Hippocampal formation (tissue), 2 donors: ENCODE measurements at regions not wholly inside any gene's neighbourhood (a gene's known extent, or its start where the extent isn't known, plus 50 kb on each side); places are given as distances from the start of the nearest gene placed in this dataset.
"Not testable (repeated sequence)": the region's sequence is repeated elsewhere in the genome, so short reads cannot be mapped to it uniquely, and the experiment has no call there.

Source experiments
- DNase-seq, 2 donors: peaks; one replicate each; lab custom pipeline; 2025; lab: John Stamatoyannopoulos, UW

GRCh38 chr6:47407300-47408281, 70.0 kb upstream of the CD2AP start:
- no peak for DNase-seq

DNA sequence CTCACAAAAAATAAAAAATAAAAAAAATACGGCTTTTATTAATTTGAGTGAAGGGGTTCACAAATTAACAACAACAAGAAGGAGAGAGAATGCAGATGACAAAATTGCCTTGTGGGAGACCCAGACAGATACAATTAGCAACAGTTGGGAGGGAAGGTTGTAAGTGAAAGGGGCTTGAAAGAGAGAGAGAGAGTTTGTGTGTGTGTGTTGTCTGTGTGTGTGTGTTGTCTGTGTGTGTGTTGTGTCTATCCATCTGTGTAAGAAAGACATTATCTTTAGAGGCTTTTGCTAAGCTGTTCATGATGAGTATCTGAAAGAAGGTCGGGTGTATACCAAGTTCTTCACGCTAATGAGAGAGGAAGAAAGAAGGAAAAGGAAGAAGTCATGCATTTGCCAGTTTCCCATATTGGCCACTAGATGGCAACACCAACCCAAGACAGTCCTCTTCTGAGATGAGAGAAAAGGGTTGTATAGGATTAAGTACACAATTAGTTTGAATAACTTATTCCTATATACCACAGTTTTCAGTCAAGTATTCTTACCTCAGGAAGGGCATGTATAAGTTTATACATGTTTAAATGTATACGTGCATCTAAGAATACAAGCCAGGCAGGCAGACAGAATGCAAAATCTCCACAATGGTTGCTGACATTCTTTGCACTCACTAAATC, 63.7 kb upstream of the CD2AP start:
- DNase-seq, result peak; percentile 27 to 82

- no peak for DNase-seq
Measured at GRCh38 chr6:47414423-47415167, 63.0 kb upstream of the CD2AP start.

DNA sequence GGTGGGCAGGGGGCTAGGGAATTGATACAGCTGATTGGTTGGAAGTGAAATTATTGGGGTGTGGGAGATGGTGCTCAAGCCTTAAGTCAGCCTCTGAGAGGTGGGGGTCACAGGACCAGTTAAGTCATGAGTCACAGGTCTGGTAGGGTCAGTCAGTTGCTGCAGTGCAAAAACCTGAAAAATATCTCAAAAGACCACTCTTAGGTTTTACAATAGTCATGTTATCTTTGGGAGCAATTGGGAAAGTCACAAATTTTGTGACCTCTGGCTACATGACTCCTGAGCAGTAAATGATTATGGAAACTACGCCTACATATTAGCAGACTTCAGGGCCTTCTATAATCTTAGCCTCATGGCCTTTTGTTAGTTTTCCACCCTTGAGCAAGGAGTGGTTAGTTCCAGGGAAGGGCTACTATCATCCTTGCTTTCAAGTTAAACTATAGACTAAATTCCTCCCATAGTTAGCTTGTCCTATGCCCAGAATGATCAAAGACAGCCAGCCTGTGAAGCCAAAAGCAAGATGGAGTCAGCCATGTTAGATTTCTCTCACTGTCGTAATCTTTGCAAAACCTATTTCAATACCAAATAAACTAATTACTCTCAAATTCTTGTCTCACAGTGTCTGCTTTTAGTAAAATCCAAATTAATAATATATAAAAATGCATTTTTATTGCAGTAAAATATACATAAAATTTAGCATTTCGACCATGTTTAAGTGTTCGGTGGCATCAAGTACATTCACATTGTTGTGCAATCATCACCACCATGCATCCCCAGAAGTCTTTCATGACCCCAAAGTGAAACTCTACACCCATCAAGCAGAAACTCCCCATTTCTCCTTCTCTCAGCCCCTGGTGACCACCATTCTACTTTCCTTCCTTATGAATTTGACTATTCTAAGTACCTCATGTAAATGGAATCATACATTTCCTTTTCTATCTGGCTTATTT, 60.9 kb upstream of the CD2AP start:
- DNase-seq, result no peak

DNA sequence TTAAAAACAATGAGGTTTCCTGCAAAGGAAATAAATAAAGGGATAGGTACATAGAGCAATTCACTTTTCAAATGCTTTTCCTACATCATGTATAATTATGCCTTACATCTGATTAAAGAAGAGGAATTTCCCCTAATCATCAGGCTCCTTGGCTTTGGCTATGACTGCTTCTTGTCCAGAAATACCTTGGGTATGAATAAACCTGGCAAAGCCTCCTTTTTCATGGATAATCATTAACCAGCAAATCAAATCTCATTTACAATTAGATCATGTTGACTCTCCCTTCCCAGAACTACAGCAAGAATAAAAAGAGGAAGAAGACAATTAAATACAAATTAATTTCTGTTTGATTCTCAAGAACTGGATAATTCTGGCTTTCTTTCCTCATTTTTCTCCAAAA, 58.0 kb upstream of the CD2AP start:
- DNase-seq, result no peak

GRCh38 chr6:47420394-47421371, 56.9 kb upstream of the CD2AP start:
- no peak for DNase-seq

DNA sequence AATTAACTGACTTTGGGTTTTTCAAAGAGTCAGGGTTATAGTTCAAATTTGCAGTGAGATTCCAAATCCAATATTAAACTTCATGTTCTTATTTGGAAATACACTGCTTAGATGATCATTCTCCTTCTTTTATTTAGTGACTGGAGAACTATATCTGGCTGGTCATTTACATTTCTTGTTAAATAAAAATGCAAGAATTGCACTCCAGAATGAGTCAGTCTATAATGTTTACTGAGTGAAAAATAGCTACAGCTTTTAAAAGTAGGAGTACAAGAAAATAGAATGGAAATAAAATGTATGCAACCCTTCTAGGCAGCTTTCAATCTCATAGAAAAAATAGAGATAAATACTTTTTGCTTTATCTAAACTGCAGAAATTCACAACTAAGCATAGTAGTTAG, 54.5 kb upstream of the CD2AP start:
- no peak for DNase-seq

DNA sequence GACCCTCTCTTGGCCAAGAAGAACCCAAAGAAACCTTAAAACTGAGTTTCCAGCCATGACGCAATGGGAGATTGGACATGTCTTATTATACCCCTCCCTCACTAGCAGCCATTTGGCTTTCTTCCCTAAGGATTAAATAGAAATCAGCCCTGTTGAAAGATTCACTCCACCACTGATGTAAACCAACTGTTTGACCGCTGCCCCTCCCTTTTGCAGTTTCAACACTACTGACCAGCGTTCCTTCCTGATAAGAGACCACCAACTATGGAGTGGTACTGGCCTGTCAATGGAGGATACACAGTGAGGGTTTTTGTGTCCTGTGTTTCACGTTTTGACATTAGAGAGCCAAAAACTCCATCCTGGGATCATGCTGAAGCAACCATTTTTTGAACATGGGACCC, 53.2 kb upstream of the CD2AP start:
- no peak for DNase-seq

DNA sequence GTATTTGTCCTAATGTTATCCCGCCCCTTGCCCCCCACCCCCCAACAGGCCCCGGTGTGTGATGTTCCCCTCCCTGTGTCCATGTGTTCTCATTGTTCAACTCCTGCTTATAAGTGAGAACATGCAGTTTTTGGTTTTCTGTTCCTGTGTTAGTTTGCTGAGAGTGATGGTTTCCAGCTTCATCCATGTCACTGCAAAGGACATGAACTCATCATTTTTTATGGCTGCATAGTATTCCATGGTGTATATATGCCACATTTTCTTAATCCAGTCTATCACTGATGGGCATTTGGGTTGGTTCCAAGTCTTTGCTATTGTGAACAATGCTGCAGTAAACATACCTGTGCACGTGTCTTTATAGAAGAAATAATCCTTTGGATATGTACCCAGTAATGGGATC, 51.9 kb upstream of the CD2AP start:
- DNase-seq, result not testable (repeated sequence)

DNA sequence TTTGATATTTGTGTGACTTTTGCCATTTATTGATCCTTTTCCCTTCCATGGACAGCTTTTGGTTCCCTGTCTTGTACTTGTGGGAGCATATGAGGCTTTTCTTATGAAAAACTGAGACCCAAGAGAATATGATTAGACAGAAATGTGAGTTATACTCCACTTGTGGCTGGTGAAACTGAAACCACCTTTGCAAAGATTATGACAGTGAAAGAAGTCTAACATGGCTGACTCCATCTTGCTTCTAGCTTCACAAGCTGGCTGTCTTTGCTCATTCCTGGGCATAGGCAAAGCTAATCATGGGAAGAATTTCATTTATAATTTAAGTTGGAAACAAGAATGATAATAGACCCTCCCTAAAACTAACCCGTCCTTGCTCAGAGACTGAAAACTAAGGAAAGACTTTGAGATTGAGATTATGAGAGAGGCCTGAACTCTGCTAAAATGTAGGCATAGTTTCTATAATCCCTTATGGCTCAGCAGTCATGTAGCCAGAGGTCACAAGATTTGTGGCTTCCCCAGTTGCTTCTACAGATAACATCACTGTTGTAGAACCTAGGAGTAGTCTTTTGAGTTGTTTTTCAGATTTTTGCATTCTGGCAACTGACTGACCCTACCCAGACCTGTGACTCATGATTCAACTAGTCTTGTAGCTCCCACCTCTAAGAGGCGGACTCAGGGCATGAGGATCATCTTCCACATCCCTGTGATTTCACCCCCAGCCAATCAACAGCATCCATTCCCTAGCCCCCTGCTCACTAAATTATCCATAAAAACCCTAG, 50.9 kb upstream of the CD2AP start:
- no peak for DNase-seq

DNA sequence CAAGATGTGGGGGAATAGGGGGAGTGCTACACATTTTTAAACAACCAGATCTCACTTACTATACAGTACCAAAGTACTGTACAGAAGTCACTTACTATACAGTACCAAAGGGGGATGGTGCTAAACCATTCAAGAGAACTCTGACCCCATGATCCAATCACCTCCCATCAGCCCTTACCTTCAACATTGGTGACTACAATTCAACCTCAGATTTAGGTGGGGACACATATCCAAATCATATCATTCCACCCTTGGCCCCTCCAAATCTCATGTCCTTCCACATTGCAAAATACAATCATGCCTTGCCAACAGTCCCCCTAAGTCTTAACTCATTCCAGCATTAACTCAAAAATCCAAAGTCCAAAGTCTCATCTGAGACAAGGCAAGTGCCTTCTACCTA, 49.9 kb upstream of the CD2AP start:
- no peak for DNase-seq
